SIG-M5 treated with dmso at 0.1 percent for 504 hours (cell line): ENCODE measurements at regions not wholly inside any gene's neighbourhood (a gene's known extent, or its start where the extent isn't known, plus 50 kb on each side); places are given as distances from the start of the nearest gene placed in this dataset.
"Not testable (repeated sequence)": the region's sequence is repeated elsewhere in the genome, so short reads cannot be mapped to it uniquely, and the experiment has no call there.

ENCODE experiments used
- DNase-seq: peaks from one replicate; lab custom pipeline; 2025; ENCODE audit not compliant: unreplicated experiment; lab: John Stamatoyannopoulos, UW

DNA sequence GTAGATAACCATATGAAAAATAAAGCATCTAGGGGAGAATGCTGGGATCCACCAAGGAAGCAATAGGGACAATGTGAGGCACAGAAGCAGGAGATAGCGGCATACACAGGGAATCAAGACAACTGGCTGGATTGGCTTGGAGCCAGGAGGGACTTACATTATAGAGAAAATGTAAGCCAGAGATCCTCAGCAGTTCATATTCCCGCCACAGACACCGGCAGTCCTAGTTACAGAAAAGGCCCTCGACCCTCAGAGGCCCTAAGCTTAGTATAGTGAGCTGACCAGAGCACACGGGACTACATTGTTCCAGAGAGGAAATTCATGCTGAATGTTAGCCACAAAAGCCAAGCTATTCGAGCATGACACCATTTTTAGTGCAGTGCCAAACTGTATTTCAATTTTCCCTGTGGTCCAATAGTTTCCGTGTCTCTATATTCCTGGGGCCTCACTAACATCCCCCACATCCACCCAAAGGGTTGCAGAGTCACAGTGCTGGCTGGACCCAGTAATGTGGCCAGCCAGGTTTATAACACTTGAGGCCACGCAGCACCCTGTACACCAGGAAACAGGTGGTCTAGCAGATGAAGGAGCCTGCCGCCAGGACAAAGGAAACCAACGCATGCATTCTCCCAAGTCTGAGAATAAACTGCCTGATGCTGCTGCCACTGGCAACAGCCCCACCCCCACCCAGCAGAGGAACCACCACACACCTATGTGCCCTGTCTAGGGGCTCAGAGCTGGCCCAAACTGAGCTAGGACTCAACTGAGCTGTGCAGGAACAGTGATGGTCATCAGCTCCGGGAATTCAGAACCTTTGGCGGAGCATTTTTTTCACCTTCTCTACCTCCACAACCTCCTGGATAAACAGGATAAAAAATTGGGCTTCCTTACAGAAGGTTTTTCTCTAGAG is 693.2 kb upstream of the CHD1 start:
- no peak for DNase-seq

DNA sequence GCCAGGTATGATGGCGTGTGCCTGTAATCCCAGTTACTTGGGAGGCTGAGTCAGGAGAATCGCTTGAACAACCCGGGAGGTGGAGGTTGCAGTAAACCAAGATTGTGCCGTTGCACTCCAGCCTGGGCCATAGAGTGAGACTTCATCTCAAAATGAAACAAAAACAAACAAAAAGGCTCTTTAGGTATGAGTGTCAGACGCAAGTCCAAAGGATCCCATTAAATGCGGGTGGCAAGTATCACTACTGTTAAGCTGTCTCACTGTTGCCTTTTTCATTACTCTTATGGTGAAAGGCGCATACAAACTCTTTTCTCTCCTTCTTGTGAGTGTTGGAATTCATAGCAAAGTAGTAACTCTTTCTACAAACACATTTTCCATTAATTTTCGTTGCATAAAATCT is 688.5 kb upstream of the CHD1 start:
- no peak for DNase-seq

GRCh38 chr5:99614888-99615287 is 686.1 kb upstream of the CHD1 start:
- DNase-seq: no peak

GRCh38 chr5:99607124-99607523 is 678.3 kb upstream of the CHD1 start:
- no peak for DNase-seq

DNA sequence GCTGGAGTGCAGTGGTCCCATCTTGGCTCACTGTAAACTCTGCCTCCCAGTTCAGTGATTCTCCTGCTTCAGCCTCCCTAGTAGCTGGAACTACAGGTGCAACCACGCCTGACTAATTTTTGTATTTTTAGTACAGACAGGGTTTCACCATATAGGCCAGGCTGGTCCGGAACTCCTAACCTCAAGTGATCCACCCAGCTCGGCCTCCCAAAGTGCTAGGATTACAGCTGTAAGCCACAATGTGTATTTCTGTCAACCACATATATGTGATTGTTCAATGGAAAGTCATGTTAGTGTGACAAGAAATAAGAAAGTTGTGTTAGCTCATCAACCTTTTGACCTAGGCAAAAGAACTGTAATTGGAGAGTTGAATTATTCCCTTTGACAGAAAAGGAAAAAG is 677.1 kb upstream of the CHD1 start:
- peak; percentile 58 for DNase-seq

- DNase-seq: no peak
Observed at GRCh38 chr5:99600952-99601351, 672.1 kb upstream of the CHD1 start.

GRCh38 chr5:99590806-99591205 is 662.0 kb upstream of the CHD1 start:
- no peak for DNase-seq

DNA sequence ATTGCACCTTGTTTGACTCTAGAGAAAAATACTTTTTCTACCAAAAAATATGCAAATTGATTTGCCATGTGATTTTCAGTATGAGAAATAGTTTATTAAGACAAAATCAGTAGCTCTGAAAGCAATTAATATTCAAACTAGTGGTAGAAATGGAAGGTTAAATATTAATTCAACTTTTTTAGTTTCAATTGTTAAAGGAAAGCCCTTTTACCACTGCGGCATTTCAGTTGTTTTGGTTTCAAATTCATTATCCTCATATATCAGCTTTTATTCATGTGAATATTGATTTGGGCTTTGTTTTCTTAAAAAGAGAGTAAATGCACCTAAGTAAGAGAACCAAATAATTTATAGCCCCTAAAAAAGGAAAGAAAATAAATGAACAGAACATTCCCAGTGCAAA is 660.6 kb upstream of the CHD1 start:
- no peak for DNase-seq

- no peak for DNase-seq
Observed at GRCh38 chr5:99587983-99588382, 659.2 kb upstream of the CHD1 start.

DNA sequence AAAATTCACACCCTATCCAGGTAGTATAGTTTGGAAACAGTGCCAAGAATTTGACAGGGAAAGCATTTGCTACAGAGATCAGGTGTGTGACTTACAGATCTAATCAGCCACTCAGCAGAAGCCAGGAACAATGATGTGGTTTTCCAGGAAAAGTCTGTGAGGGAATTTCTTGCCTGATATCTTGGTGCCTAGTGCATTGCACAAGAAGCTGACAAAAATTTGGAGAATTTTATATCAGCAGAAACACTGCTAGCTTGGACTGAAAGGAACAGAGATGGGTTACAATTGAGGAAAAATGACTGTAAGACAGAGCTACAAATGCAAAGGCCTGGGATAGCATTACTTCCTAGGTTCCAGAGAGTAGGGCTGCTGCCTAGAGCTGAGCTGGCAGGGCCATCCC is 658.1 kb upstream of the CHD1 start:
- no peak for DNase-seq

DNA sequence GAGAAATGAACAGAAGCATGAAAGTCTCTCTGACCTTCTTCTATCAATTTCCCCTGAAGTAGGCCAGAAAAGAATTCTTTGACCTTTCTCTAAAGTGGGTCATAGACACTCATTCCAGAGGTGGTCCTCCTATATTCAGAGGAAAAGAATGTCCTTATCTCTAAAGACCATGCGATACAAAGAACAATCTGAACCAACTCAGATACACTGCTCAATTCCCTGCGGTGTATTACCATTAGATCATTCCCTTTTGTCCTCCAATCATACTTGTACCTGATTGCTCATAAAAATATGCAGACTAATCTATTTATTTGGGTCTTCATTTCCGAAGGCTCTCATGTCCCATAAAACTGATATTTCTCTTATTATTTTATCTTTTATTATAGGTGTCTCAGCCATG is 652.4 kb upstream of the CHD1 start:
- not testable (repeated sequence) for DNase-seq

DNA sequence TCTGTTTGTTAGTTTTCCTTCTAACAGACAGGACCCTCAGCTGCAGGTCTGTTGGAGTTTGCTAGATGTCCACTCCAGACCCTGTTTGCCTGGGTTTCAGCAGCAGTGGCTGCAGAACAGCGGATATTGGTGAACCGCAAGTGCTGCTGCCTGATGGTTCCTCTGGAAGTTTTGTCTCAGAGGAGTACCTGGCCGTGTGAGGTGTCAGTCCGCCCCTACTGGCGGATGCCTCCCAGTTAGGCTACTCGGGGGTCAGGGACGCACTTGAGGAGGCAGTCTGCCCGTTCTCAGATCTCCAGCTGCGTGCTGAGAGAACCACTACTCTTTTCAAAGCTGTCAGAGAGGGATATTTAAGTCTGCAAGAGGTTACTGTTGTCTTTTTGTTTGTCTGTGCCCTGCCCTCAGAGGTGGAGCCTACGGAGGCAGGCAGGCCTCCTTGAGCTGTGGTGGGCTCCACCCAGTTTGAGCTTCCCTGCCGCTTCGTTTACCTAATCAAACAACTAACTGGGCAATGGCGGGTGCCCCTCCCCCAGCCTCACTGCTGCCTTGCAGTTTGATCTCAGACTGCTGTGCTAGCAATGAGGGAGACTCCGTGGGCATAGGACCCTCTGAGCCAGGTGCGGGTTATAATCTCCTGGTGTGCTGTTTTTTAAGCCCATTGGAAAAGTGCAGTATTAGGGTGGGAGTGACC is 634.3 kb upstream of the CHD1 start:
- not testable (repeated sequence) for DNase-seq

DNA sequence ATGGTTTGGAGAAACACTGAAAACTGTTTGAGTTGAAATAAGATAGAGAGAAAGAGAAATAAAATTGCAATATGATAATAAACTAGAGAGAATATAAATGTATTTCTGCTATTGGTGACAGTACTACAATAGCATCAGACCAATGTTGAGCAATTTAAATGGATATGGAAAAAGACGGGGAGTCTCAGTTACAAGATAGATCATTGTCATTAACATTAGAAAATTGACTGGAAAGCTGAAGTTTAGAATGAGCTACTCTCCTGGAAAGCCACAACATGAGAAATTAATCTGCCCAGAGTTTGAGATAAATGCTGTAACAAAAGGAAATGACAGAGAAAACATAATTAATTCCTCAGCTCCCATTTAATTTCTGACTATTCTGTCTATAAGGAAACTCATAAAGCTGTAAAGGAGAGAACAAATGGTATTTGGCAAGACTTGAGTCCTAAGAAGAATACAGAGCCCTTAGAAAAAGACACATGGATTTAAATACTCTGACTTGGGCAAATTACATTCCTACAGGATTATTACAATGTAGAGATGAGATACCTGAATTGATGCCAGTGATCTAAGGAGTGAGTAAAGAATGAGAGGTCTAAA is 624.5 kb upstream of the CHD1 start:
- DNase-seq: no peak

- no peak for DNase-seq
Observed at GRCh38 chr5:99544356-99544755, 615.5 kb upstream of the CHD1 start.

GRCh38 chr5:99543841-99544240 is 615.0 kb upstream of the CHD1 start:
- no peak for DNase-seq

DNA sequence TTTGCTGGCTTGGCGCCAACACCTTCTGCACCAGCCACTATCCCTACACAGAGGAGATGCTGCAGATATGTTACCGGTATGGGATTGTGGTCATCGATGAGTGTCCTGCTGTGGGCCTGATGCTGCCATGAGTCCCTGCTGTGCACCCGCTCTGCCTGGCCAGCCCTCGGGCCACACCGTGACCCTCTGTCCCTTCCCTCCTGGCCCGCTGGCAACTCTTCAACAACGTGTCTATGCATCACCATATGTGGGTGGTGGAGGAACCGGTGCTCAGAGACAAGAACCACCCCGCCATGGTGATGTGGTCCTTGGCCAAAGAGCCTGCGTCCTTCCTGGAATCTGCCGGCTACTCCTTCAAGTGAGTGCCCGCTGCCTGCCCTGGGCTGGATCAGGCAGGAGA is 605.4 kb upstream of the CHD1 start:
- not testable (repeated sequence) for DNase-seq

- DNase-seq: not testable (repeated sequence)
Observed at GRCh38 chr5:99521666-99522065, 592.9 kb upstream of the CHD1 start.

- DNase-seq: not testable (repeated sequence)
Observed at GRCh38 chr5:99515864-99516490, 587.2 kb upstream of the CHD1 start.

GRCh38 chr5:99510237-99510866 is 581.5 kb upstream of the CHD1 start:
- not testable (repeated sequence) for DNase-seq

- not testable (repeated sequence) for DNase-seq
Observed at GRCh38 chr5:99509064-99509463, 580.3 kb upstream of the CHD1 start.

DNA sequence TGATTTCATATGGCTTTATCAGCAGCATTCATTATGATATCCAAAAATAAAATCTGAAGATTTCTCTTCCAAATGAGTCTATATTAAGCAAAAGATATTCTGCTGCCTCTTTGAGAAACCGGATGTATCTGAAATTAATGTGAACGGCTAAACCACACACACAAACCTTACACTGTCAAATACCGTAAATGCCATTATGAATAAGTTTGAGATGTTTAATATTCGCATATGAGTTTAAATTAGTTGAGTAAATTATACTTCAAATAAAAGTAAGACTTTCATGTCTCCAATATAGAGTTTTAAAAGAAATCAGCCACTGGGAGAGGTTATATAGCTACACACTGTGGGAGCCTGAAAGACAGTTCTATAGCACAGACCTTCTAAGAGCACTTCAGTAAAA is 566.6 kb upstream of the CHD1 start:
- not testable (repeated sequence) for DNase-seq
